ENCODE measurements at regions not wholly inside any gene's neighbourhood (a gene's known extent, or its start where the extent isn't known, plus 50 kb on each side); places are given as distances from the start of the nearest gene placed in this dataset.
"Not testable (repeated sequence)": the region's sequence is repeated elsewhere in the genome, so short reads cannot be mapped to it uniquely, and the experiment has no call there.

GRCh38 chr7:114076392-114077157 is 157.8 kb upstream of the PPP1R3A start:
- DNase-seq: not testable (repeated sequence)

DNA sequence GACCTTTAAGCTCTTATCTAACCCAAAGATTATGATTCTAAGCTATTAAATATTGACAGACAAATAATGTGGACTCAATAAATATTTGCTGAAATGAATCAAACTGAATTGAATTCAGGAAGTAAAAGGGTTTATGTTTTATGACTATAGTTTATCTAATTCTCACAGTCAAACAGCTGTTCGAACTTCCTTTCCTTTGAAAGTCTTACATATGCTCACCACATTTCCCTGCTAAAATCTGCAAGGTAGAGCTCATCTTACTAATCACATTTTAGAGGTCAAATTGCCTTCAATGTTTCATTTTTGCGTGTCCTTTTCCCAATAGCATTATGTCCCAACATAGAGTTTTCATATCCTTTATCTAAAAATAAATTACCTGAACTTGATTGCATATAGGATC is 154.9 kb upstream of the PPP1R3A start:
- DNase-seq: no peak

- DNase-seq: no peak
Measured at GRCh38 chr7:114070246-114070645, 151.4 kb upstream of the PPP1R3A start.

DNA sequence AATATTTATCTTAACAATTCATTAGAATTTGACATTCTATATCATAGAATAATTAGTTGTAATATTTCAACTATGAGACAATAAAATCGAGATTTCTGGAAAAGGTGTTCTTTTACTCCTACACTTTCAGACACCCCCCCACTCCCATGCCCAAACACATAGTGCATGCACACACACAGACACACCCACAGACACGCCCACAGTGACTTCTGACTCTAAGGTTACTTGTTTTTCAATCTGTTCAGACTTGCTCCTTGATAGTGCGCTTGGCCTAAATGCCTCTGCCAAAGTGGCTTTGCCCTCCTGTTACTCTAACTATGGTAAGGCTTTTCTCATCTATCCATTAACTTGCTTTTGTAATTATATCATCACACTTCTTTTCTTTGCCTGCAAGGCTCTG is 144.0 kb upstream of the PPP1R3A start:
- no peak for DNase-seq

DNA sequence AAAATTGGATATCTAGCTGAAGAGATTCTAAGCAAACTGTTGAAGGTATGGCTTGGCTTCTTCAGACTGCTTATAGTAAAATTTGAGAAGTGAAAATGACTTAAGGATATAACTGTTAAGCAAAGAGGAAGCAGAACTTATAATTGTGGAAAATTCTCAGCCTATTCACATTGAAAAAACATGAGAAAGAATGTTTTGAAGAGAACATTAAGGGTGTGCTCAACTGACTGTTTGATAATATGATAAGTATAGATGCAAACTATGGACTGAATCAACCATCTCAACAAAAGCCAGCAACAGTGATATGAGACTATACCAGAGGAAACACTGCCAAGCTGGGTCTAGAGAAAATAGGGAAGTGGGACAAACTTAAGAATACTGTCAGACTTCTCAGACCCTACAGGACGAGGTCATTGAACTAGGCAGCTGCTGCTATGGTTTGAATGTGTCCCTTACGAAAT is 133.1 kb upstream of the PPP1R3A start:
- DNase-seq: no peak

GRCh38 chr7:114050571-114050970 is 131.8 kb upstream of the PPP1R3A start:
- no peak for DNase-seq

DNA sequence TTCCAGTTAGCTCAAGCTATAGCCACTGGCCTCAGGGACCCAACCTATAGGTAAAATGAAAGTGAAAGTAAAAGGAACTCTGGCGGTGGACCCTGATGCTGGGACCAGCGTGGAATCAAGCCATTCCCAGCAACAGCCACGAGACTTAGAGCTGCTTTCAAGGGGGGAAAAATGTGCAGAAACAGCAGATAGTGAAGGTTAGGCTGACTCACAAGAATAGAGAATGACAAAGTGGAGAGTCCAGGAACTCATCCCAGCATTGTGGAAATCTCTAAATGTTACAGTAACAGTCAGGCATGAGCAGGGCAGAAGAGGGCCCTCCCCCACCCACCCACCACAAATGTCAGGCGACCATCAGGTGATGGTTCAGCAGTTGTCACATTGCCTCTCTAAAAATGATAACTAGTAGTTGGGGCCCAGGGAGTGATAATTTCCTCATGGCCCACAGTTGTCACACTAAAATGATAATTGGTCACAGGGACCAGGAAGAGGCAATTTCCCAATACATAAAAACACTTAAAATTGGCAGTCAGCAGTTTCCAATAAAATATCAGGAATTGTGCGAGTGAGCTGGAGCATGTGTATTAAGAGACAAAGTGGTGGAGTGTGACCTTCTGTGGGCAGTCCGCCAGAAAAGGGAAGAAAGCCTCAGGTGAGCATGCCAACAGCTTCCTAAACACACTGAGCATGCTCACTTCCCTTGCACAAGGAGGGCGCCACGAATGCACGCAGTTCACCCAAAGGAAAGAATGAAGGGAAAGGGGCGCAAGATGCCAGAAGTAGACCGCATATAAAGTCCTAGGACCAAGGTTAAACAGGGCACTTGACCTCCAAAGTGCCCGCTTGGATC is 129.8 kb upstream of the PPP1R3A start:
- no peak for DNase-seq

- DNase-seq: no peak
Measured at GRCh38 chr7:114047889-114048288, 129.1 kb upstream of the PPP1R3A start.

DNA sequence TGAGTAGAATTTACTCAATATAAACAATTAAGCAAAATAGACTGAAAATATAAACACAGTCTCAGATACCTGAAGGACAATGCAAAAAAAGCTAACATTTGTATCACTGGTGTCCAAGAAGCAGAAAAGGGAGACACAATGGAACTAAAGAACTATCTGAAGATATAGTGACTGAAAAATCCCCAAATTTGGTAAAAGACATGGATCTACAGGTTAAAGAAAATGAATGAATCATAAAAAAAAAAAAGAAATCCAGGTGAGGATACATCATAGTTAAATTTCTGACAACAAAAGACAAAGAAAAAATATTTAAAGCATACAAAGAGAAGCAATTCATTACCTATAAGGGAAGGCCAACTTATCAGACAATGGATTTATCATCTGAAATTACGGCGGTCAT is 114.7 kb upstream of the PPP1R3A start:
- DNase-seq: no peak

GRCh38 chr7:114026486-114027089 is 107.8 kb upstream of the PPP1R3A start:
- no peak for DNase-seq

DNA sequence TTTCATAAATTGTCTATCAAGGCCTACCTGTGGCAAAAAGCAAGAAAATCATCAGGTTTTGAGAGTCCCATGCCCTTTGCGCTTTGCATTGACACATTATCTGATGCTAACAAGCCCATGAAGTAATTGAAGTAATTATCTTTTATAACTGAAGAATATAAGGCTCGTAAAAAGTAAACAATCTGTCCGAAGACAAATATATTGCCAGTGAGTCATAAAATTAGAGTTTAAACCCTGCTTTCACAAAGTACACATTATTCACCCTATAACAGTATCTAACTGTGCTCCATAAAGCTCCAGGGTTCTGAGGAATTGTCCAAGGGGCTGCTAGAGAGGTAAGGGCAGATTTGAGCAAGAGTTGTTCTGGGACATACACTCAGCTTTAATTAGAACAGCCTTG is 102.3 kb upstream of the PPP1R3A start:
- no peak for DNase-seq

DNA sequence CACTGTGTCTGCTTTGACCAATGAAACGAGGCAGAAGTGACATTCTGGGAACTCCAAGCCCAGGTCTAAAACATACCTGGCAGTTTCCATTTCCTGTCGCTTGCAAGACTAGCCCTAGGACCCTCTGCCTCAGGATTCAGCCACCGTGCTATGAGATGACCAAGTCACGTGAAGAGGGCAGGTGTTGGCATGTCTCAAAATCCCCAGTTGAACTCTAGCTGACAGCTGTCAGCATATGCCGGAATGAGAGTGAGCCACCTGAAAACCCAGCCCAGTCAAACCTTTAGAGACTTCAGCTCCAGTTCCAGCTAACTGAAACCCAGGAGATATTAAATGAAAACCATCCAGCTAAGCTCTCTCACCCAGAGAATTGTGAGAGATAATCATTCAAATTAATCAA is 89.9 kb upstream of the PPP1R3A start:
- DNase-seq: no peak

GRCh38 chr7:114007386-114007785 is 88.6 kb upstream of the PPP1R3A start:
- DNase-seq: no peak

GRCh38 chr7:113998934-113999333 is 80.1 kb upstream of the PPP1R3A start:
- no peak for DNase-seq

- no peak for DNase-seq
Measured at GRCh38 chr7:113996405-113996804, 77.6 kb upstream of the PPP1R3A start.

GRCh38 chr7:113986216-113986615 is 67.4 kb upstream of the PPP1R3A start:
- DNase-seq: no peak

GRCh38 chr7:113976508-113976907 is 57.7 kb upstream of the PPP1R3A start:
- DNase-seq: no peak

DNA sequence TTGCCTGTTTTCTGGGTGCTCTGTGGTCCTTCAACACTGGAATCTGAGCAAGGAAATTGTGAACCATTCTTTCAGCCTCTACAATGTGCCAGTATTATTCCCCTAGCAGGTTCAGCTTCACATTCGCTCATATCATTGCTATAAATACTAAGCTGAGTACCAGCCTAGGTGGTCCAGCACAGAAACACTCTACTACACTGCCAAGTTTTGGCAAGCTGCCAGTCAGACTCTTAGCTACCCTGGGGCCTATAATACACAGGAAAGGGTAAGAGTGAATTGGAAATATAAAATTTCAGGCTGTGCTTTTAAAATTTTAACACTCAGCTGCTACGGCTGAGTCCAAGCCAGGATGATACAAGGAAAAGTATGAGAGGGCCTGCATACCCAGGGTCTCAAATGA is 49.9 kb upstream of the PPP1R3A start:
- DNase-seq: no peak

Data from islet precursor cell (in vitro differentiated cells).